H9 (cell line): ENCODE measurements at regions not wholly inside any gene's neighbourhood (a gene's known extent, or its start where the extent isn't known, plus 50 kb on each side); places are given as distances from the start of the nearest gene placed in this dataset.
"Not testable (repeated sequence)": the region's sequence is repeated elsewhere in the genome, so short reads cannot be mapped to it uniquely, and the experiment has no call there.

ENCODE experiments used
- DNase-seq: peaks from one replicate; pipeline ENCODE4 v3.0.0-alpha.2; 2017
- H2AFZ ChIP-seq: one replicate; pipeline ENCODE4 v1.6.1; 2013; ENCODE audit warnings: mild to moderate bottlenecking, low read length, control low read depth, moderate library complexity
- H2AK5ac ChIP-seq: 2 replicates; pipeline ENCODE4 v1.6.1; 2013; ENCODE audit warnings: low read length, control low read depth, mixed read lengths; ENCODE audit not compliant: insufficient read length
- H2BK120ac ChIP-seq: one replicate; pipeline ENCODE4 v1.6.1; 2013; ENCODE audit warnings: low read depth, mild to moderate bottlenecking, low read length, control low read depth, inconsistent platforms; ENCODE audit not compliant: poor library complexity, severe bottlenecking
- H2BK12ac ChIP-seq: 2 replicates; pipeline ENCODE4 v1.6.1; 2013; ENCODE audit warnings: low read length, control low read depth, mixed read lengths, low read depth; ENCODE audit not compliant: insufficient read length
- H2BK15ac ChIP-seq: 2 replicates; pipeline ENCODE4 v1.6.1; 2013; ENCODE audit warnings: low read depth, low read length, control low read depth
- H2BK20ac ChIP-seq: one replicate; pipeline ENCODE4 v1.6.1; 2013; ENCODE audit warnings: low read depth, mild to moderate bottlenecking, low read length, control low read depth, inconsistent platforms; ENCODE audit not compliant: poor library complexity, severe bottlenecking
- H2BK5ac ChIP-seq: 2 replicates; pipeline ENCODE4 v1.6.1; 2013; ENCODE audit warnings: low read length, control low read depth, mixed read lengths; ENCODE audit not compliant: insufficient read length
- H3K14ac ChIP-seq: 2 replicates; pipeline ENCODE4 v1.6.1; 2013; ENCODE audit warnings: low read length, control low read depth; ENCODE audit not compliant: insufficient read depth
- H3K18ac ChIP-seq: 2 replicates; pipeline ENCODE4 v1.6.1; 2013; ENCODE audit warnings: low read depth, mild to moderate bottlenecking, mixed read lengths, low read length, control low read depth; ENCODE audit not compliant: insufficient read length
- H3K23ac ChIP-seq: 2 replicates; pipeline ENCODE4 v1.6.1; 2013; ENCODE audit warnings: low read length, control low read depth, mixed read lengths, low read depth; ENCODE audit not compliant: insufficient read length
- H3K23me2 ChIP-seq: 2 replicates; pipeline ENCODE4 v1.6.1; 2013; ENCODE audit warnings: low read depth, mild to moderate bottlenecking, mixed read lengths, low read length, control low read depth; ENCODE audit not compliant: insufficient read length, poor library complexity, severe bottlenecking
- H3K27ac ChIP-seq: 2 replicates; pipeline ENCODE4 v1.5.1; 2013; ENCODE audit warnings: low read length, control low read depth, mixed read lengths, low read depth; ENCODE audit not compliant: insufficient read length
- H3K27me3 ChIP-seq: 2 replicates; pipeline ENCODE4 v1.6.1; 2013; ENCODE audit warnings: low read length, control low read depth, inconsistent platforms; ENCODE audit not compliant: insufficient read depth
- H3K4ac ChIP-seq: 2 replicates; pipeline ENCODE4 v1.6.1; 2013; ENCODE audit warnings: low read depth, mild to moderate bottlenecking, control low read depth, inconsistent platforms, low read length, moderate library complexity
- H3K4me1 ChIP-seq: 2 replicates; pipeline ENCODE4 v1.6.1; 2013; ENCODE audit warnings: low read length, control low read depth, inconsistent platforms; ENCODE audit not compliant: insufficient read depth
- H3K4me2 ChIP-seq: 2 replicates; pipeline ENCODE4 v1.6.1; 2013; ENCODE audit warnings: low read length, control low read depth, mixed read lengths; ENCODE audit not compliant: insufficient read length, insufficient read depth
- H3K56ac ChIP-seq: 2 replicates; pipeline ENCODE4 v1.6.1; 2013; ENCODE audit warnings: low read depth, mild to moderate bottlenecking, mixed read lengths, low read length, control low read depth; ENCODE audit not compliant: insufficient read length
- H3K79me1 ChIP-seq: 2 replicates; pipeline ENCODE4 v1.6.1; 2013; ENCODE audit warnings: low read depth, mild to moderate bottlenecking, moderate library complexity, low read length, control low read depth, inconsistent platforms; ENCODE audit not compliant: insufficient read depth, poor library complexity, severe bottlenecking
- H3K79me2 ChIP-seq: 2 replicates; pipeline ENCODE4 v1.6.1; 2013; ENCODE audit warnings: low read length, control low read depth, inconsistent platforms; ENCODE audit not compliant: insufficient read depth
- H3K9ac ChIP-seq: 2 replicates; pipeline ENCODE4 v1.6.1; 2013; ENCODE audit warnings: low read length, control low read depth, mixed read lengths; ENCODE audit not compliant: insufficient read length; ENCODE audit errors: extremely low read depth
- H3K9me3 ChIP-seq: one replicate; pipeline ENCODE4 v1.6.1; 2013; ENCODE audit warnings: low read depth, low read length, inconsistent platforms; ENCODE audit not compliant: control insufficient read depth
- H3T11ph ChIP-seq: one replicate; pipeline ENCODE4 v1.6.1; 2013; ENCODE audit warnings: mild to moderate bottlenecking, low read length, control low read depth, inconsistent platforms
- H4K20me1 ChIP-seq: one replicate; pipeline ENCODE4 v1.6.1; 2013; ENCODE audit not compliant: control insufficient read depth, insufficient read length, insufficient read depth
- H4K5ac ChIP-seq: 2 replicates; pipeline ENCODE4 v1.6.1; 2013; ENCODE audit warnings: low read depth, mild to moderate bottlenecking, mixed read lengths, low read length, control low read depth; ENCODE audit not compliant: insufficient read length
- H4K8ac ChIP-seq: replicated peaks from 2 replicates; pipeline ENCODE4 v1.6.1; 2013; ENCODE audit warnings: low read length, control low read depth, mixed read lengths, low read depth; ENCODE audit not compliant: insufficient read length
- H4K91ac ChIP-seq: 2 replicates; pipeline ENCODE4 v1.6.1; 2013; ENCODE audit warnings: low read depth, mild to moderate bottlenecking, moderate library complexity, mixed read lengths, low read length, control low read depth; ENCODE audit not compliant: insufficient read length
- H3K27ac Mint-ChIP-seq, 3 experiments: 2 replicates in 2 of 3; 3 replicates in 1 of 3; pipeline ENCODE4 v1.8.0; 2020 to 2021; ENCODE audit warnings: mixed read lengths in 3 of 3, mild to moderate bottlenecking in 1 of 3, moderate library complexity in 1 of 3
- H3K27me3 Mint-ChIP-seq: 2 replicates; pipeline ENCODE4 v1.8.0; 2021; ENCODE audit warnings: low read depth, mild to moderate bottlenecking, moderate library complexity, mixed read lengths
- H3K36me3 Mint-ChIP-seq, 3 experiments: 2 replicates in 2 of 3; 3 replicates in 1 of 3; pipeline ENCODE4 v1.8.0; 2020 to 2021; ENCODE audit warnings: low read depth in 3 of 3, mixed read lengths in 3 of 3; ENCODE audit not compliant: insufficient read depth in 1 of 3
- H3K4me1 Mint-ChIP-seq, 2 experiments: 2 replicates each; pipeline ENCODE4 v1.8.0; 2020; ENCODE audit warnings: mixed read lengths in 2 of 2
- H3K4me3 Mint-ChIP-seq, 2 experiments: 2 replicates in 1 of 2; 3 replicates in 1 of 2; pipeline ENCODE4 v1.8.0; 2020 to 2021; ENCODE audit warnings: mild to moderate bottlenecking in 2 of 2, mixed read lengths in 2 of 2, moderate library complexity in 1 of 2
- H3K9me3 Mint-ChIP-seq, 2 experiments: 2 replicates in 1 of 2; 3 replicates in 1 of 2; pipeline ENCODE4 v1.8.0; 2020; ENCODE audit warnings: mild to moderate bottlenecking in 2 of 2, mixed read lengths in 2 of 2, moderate library complexity in 1 of 2
- WGBS: extraction: QIAGEN DNeasy Blood & Tissue Kit; methylation state at CpG from one replicate; pipeline ENCODE4 v1.1.7; 2013; ENCODE audit warnings: missing lambda C conversion rate, low lambda C conversion rate, mixed read lengths; ENCODE audit not compliant: insufficient read length; ENCODE audit errors: extremely low coverage; 5-methylcytosine and 5-hydroxymethylcytosine counted together
- TF ChIP-seq, protein P1 (sequence below): fragments of 200-600 bp; sonication (generic); conservative IDR thresholded peaks from 3 replicates; pipeline ENCODE4 v1.8.0; 2021; ENCODE audit warnings: antibody characterized with exemption, mild to moderate bottlenecking

DNA sequence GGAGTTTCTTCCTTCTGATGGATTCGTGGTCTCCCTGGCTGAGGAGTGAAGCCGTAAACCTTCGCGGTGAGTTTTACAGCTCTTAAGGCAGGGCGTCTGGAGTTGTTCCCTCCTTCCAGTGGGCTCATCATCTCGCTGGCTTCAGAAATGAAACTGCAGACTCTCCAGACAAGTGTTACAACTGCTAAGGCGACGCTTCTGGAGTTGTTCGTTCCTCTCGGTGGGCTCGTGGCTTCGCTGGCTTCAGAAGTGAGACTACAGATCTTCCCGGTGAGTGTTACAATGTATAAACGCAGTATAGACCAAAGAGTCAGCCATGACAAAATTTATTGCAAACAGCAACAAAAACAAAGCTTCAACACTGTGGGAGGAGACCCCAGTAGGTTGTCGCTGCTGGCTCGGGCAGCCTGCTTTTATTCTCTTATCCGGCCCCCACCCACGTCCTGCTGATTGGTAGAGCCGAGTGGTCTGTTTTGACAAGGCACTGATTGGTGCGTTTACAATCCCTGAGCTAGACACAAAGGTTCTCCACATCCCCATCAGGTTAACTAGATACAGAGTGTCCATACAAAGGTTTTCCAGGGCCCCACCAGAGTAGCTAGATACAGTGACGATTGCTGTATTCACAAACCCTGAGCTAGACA, 113.2 kb downstream of the GPX5 start:
- no peak overlapping the region for H3K23ac ChIP-seq
- H3K14ac ChIP-seq: no peak overlapping the region
- peaks cover 16% of the 10 kb centered on the region for H3K23me2 ChIP-seq
- H3K4me3 Mint-ChIP-seq: peak overlapping the region in 1 of 2 experiments; percentile 2; a peak in 1 of 5 replicates
- no peak overlapping the region for H2AK5ac ChIP-seq
- H3K4me1 Mint-ChIP-seq: peaks cover 11 to 20% of the 10 kb centered on the region in 2 experiments
- H2AFZ ChIP-seq: no peak overlapping the region
- H3K9ac ChIP-seq: no peak overlapping the region
- peaks cover 46% of the 10 kb centered on the region for H3K27me3 Mint-ChIP-seq
- no peak overlapping the region for H2BK5ac ChIP-seq
- no peaks in the 10 kb centered on the region for H3K79me1 ChIP-seq
- H2BK12ac ChIP-seq: no peak overlapping the region
- H2BK20ac ChIP-seq: no peak overlapping the region
- no peak overlapping the region for H3K27ac ChIP-seq
- H3K36me3 Mint-ChIP-seq: no peaks in the 10 kb centered on the region
- H3K79me2 ChIP-seq: no peaks in the 10 kb centered on the region; the same call in 1 of the 2 replicates
- TF ChIP-seq, protein P1, sequence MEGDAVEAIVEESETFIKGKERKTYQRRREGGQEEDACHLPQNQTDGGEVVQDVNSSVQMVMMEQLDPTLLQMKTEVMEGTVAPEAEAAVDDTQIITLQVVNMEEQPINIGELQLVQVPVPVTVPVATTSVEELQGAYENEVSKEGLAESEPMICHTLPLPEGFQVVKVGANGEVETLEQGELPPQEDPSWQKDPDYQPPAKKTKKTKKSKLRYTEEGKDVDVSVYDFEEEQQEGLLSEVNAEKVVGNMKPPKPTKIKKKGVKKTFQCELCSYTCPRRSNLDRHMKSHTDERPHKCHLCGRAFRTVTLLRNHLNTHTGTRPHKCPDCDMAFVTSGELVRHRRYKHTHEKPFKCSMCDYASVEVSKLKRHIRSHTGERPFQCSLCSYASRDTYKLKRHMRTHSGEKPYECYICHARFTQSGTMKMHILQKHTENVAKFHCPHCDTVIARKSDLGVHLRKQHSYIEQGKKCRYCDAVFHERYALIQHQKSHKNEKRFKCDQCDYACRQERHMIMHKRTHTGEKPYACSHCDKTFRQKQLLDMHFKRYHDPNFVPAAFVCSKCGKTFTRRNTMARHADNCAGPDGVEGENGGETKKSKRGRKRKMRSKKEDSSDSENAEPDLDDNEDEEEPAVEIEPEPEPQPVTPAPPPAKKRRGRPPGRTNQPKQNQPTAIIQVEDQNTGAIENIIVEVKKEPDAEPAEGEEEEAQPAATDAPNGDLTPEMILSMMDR: no peak
- no peak overlapping the region for H3K27ac Mint-ChIP-seq
- H2BK120ac ChIP-seq: no peak overlapping the region
- no peaks in the 10 kb centered on the region for H4K20me1 ChIP-seq
- DNase-seq: no peak
- H3K4me1 ChIP-seq: no peaks in the 10 kb centered on the region
- H3K4ac ChIP-seq: no peak overlapping the region
- H3K27me3 ChIP-seq: peaks cover 2% of the 10 kb centered on the region; the same call in 1 of the 2 replicates
- H3K56ac ChIP-seq: no peak overlapping the region
- H4K8ac ChIP-seq: no peak overlapping the region
- no peaks in the 10 kb centered on the region for H3K9me3 ChIP-seq
- WGBS: no CpG with 5 or more reads among the region's 21 CpGs
- H4K91ac ChIP-seq: no peak overlapping the region
- no peak overlapping the region for H3T11ph ChIP-seq
- H2BK15ac ChIP-seq: no peak overlapping the region
- H3K4me2 ChIP-seq: no peak overlapping the region
- no peak overlapping the region for H4K5ac ChIP-seq
- H3K18ac ChIP-seq: no peak overlapping the region
- peaks cover 2 to 8% of the 10 kb centered on the region in 2 experiments; a peak in 4 of 5 replicates for H3K9me3 Mint-ChIP-seq

DNA sequence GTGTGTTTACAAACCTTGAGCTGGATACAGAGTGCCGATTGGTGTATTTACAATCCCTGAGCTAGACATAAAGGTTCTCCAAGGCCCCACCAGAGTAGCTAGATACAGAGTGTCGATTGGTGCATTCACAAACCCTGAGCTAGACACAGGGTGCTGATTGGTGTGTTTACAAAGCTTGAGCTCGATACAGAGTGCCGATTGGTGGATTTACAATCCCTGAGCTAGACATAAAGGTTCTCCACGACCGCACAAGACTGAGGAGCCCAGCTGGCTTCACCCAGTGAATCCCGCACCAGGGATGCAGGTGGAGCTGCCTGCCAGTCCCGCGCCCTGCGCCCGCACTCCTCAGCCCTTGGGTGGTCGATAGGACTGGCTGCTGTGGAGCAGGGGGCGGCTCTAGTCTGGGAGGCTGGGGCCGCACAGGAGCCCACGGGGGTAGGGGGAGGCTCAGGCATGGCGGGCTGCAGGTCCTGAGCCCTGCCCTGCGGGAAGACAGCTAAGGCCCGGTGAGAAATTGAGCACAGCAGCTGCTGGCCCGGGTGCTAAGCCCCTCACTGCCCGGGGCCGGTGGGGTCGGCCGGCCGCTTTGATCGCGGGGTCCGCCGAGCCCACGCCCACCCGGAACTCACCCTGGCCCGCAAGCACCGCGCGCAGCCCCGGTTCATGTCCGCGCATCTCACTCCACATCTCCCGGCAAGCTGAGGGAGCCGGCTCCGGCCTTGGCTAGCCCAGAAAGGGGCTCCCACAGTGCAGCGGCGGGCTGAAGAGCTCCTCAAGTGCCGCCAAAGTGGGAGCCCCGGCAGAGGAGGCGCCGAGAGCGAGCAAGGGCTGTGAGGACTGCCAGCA, 114.0 kb downstream of the GPX5 start:
- not testable (repeated sequence) for H3T11ph ChIP-seq, H3K27me3 ChIP-seq, H2BK120ac ChIP-seq, H3K9me3 Mint-ChIP-seq, H3K23ac ChIP-seq, DNase-seq, H3K79me1 ChIP-seq, H3K18ac ChIP-seq, H3K4me3 Mint-ChIP-seq, H3K56ac ChIP-seq, H3K14ac ChIP-seq, H2AK5ac ChIP-seq, H3K36me3 Mint-ChIP-seq, H3K4me2 ChIP-seq, H4K8ac ChIP-seq, H3K27ac ChIP-seq, H3K27ac Mint-ChIP-seq, H4K5ac ChIP-seq, H3K9ac ChIP-seq, H3K4ac ChIP-seq, H3K9me3 ChIP-seq, H2BK20ac ChIP-seq, H3K4me1 ChIP-seq, H3K79me2 ChIP-seq, H2BK15ac ChIP-seq, H2BK12ac ChIP-seq, H2BK5ac ChIP-seq, H4K20me1 ChIP-seq, H4K91ac ChIP-seq, H2AFZ ChIP-seq
- no CpG with 5 or more reads among the region's 47 CpGs for WGBS
- Mint-ChIP-seq H3K4me1 (peaks cover 6 to 15% of the 10 kb centered on the region in 2 experiments), H3K27me3 (peaks cover 38% of the 10 kb centered on the region)
- peaks cover 12% of the 10 kb centered on the region for H3K23me2 ChIP-seq
